Superior temporal gyrus (tissue), 1 donor: ENCODE measurements at regions not wholly inside any gene's neighbourhood (a gene's known extent, or its start where the extent isn't known, plus 50 kb on each side); places are given as distances from the start of the nearest gene placed in this dataset.

Source experiments
- DNase-seq: peaks from one replicate; pipeline ENCODE4 v3.0.0-alpha.2; 2016; ENCODE audit errors: extremely low spot score

DNA sequence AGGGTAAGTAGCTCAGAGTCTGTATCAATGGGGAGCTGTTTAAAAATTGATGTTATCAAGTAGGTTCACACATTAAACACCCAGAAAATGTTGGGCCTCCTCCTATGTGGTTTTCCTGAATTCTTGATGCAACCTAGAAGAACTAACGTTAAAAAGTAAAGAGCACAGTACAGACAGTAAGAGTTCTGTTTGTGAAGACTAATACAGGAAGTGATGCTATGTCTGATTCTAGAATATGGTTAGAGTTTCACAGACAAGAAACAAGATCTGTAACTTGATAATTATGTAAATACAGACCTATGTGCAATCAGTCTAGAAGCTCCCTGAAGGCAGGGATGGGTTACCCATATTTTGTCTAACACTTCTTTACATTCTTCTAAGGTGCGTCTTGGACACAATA lies 214.9 kb upstream of the BTG1 start:
- no peak for DNase-seq

DNA sequence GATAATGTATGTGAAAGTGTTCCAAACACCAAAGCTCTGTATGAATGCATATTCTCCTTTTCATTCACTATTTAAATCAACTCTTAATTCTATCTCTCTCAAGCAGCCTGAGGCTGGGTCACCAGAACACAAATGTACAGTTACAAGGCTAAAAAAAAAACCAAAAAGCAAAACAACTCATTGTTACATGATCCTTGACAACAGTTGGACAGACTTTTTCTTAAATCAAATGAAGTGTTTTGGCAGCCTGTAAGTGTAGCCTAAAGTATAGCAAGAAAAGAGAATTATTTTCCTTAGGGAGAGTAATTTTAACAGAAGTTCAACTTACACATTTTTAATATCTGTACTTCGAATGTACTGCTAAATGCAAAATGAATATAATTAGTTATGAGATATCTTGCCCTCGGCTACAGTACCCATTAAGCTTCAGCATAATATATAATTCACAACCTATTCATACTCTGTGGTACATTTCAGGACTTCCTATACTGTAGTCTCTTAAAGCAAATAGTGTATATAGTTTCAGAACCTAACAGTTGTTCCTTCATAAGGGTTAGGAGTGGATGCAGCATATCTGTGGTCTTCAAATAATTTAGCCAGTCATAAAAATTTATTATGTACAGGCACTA lies 214.0 kb upstream of the BTG1 start:
- no peak for DNase-seq

DNA sequence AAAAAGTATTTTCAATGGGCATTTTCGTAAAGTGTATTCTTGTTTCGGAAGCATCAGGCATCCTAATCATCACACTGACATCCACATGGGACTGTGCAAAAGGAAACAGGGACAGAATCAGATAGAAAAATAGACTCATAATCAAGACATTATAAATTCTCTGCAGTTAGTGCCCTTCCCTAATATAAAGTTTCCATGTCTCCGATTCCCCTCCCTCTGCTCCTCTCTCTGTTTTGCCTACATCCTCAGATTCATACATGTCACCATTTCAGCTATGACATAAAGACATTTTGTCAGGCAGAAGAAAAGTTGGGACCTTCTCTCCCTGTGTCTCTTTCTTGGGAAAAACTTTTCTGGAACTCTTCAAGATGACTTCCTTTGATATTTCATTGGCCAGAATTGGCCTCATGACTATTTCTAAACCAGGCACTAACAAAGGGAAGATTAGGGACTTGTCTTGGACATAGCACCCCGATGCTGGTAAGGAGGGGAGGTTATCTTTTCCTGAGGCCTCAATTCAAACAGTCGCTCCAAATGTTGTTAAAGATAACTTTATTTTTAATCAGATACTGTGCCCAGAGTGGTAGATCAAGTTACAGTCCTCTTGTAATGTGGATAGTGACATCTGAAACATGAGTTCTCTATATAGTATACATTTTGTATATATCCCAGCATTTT lies 212.1 kb upstream of the BTG1 start:
- no peak for DNase-seq

DNA sequence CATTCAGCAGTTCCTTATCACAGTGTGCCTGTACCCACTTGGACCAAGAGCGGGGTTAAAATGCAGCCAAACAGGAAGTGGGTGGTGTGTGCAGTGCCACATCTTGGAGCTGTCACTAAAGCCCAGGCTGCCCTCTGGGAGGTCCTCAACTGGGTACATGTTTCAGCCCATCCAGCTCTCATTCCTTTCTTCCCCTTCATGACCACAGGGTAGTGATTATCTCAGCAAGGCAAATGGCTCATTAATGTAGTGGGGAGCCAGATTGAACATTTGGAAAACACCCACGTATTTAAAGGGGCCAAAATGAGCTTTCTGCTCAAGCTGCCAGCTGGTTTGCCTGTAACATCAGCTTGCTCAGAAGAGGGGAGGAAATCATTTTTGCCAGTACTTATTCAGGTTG lies 210.8 kb upstream of the BTG1 start:
- no peak for DNase-seq

DNA sequence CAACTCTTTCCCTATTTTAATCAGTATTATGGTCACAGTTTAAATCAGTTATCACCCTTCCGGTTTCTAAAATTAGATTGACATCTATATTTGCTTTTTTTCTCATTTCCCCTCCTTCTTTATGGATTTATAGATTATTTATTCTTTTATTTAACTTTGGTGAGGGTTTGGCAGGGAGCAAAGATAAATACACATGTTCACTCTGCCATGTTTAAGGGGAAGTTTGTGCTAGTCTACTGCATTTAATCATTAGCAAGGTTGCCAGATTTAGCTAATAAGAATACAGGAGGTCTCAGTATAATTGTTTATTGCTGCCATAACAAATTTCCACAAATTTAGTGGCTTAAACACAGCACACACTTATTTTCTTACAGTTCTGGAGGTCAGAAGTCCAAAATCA lies 204.0 kb upstream of the BTG1 start:
- no peak for DNase-seq

DNA sequence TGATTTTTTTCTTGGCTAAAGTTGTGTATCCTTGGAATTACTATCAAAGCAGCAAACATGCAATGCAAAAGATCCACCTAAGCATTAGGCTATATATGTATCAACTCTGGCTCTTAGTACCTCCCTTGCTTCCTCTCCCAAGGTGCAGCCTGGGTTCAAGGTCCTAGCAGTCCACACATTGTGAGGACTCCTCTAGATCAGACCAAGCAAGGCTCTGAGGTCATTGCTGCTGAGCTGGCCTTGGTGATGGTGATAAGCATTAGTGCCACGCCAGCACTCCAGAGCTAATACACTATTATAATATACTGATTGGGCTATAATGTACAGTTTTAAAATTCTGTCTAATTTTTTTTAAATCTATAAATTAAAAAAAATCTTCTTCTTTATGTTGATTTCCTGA lies 196.9 kb upstream of the BTG1 start:
- DNase-seq: no peak

DNA sequence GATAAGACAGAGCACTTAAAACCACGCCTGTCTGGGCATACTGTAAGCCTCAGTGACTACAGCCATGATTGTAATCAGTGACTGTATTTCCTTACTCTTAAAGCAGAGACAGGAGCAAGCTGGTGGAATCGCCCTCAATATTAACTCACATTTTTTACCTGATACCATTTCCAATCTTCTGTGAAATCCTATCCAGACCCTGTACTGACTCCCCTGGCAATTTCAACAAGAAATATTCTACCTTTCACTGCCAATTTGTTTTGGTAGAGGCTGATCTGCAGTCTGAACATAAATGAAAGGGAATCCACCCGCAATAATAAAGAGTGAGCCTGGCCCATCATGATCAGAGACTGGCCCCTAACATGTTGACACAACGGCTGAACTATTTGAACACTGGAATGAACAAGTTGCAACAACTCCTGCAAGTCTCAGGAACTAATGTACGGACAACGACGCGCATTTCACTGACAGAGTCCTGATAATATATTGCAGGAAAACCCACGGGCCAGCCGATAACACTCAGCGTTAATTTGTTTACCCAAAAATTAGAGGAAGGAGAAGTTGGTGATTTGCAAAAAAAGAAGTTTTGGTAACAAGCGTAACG lies 195.5 kb upstream of the BTG1 start:
- no peak for DNase-seq

DNA sequence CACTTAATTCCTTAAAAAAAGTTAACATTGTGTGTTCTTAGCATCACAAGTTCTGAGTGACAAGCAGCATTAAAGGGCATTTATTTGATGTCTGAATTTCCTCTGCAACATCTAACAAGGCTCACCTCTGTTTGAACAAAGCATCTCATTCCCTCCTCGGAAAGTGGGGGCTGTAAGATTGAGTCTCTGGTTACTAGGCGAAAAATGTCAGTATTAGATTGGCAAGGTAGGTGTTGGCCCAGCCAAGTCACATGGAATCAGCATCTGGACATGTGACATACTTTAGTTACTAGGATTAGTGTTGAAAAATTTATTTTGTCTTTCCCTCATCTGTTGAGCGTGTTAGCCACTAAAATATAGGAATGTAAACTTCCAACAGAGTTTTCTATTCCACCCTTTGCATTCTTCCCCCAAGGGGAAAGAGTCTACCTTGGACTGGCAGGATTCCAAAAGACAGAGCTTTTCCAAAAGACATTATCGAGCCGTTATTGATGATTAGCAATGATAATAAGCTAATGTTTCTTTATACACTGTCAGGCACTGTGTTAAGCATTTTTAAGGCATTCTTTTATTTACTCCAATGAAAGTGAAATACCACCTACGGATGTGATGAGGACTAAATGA lies 194.9 kb upstream of the BTG1 start:
- DNase-seq: no peak

DNA sequence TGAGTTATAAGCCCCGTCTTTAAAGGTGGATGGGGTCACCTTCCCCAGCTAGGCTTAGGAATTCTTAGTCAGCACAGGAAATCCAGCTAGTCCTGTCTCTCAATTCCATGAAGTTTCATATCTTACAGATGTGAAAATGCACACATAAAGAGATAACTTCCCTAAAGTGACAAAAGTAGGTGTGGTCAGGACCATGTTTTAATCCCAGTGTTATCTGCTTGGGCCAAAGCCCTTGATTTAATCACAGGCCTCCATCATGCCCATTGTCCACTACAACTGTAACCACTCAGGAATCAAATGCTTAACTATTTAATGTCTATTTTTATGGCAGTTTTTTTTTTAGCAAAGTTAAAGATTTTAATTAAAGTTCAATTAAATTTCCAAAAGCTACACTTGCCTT lies 194.4 kb upstream of the BTG1 start:
- DNase-seq: no peak

DNA sequence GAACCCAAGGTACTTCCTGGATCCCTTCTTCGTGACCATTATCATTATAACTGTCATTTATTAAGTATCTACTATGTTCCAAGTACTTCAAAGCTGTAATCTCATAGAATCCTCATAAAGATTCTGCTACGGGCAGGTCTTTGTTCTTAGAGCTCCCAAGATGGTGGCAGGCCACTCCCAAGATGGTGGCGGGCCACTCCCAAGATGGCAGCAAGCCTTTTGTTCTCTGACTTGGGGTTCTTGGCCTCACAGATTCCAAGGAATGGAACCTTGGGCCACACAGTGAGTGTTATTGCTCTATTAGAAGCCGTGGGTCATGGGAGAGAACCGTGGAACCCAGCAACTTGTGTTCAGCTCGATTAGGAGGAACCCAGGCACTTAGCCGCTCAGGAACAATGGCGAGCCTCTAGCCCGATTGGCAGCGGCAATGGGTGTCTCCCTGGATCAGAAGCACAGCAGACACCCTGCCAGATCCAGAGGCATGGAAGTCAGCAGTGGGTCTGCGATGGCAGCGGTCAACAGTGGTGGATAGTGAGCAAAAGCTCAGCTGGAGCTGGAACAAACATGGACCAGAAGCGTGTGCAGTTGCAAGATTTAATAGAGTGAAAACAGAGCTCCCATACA lies 193.7 kb upstream of the BTG1 start:
- DNase-seq: no peak

DNA sequence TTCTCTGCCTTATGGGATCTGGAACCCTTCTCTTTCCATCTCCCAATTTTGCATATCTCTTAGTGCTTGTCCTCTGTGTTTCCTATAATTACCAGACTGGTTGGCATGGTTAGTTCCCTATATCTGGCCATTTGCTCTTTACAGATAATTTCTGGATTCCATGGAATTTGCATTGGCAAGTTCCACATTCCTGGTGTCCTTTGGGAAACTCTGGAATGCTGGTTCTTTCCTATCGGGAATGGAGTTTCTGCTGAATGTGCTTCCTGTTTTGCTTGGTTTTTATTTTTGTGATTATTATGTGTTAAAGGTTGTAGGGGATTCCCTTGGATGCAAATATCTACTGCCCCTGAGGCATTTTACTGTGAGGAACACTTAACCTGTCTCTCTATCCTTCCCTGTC lies 193.0 kb upstream of the BTG1 start:
- no peak for DNase-seq

DNA sequence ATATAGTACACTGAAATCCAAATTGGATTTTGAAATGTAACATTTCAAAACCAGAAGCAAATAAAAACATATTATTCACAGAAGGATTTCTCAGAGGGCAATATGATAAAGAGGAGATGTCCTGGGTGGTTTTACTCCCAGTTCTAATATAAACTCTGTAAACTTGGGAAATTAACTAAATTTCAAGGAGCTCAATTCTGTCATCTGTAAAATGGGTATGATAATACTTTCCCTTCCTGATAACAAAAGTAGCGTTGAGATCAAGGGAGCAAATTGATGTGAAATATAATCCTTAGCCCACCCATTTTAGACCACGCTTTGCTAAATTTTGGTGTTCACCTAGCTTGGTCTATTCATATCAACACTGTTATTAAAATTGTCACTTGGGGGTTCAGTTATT lies 192.5 kb upstream of the BTG1 start:
- DNase-seq: no peak

DNA sequence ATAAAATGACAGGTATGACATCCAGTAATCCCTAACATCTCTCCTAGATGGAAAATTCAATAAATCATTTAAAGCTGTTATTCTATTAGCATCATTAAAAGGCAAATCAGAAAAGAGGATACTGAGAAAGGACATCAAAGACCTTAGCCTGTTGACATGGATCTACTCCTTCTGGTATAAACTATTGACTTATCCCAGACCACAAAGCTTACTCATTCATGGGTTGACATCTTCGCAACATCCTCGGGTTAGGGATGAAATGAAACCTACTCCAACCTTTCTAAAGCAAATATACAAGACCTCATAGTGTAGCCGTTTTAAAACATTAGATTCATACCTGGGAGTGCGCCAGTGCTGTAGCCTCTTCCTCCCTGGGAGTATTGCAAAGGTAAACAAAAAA lies 191.5 kb upstream of the BTG1 start:
- DNase-seq: no peak

DNA sequence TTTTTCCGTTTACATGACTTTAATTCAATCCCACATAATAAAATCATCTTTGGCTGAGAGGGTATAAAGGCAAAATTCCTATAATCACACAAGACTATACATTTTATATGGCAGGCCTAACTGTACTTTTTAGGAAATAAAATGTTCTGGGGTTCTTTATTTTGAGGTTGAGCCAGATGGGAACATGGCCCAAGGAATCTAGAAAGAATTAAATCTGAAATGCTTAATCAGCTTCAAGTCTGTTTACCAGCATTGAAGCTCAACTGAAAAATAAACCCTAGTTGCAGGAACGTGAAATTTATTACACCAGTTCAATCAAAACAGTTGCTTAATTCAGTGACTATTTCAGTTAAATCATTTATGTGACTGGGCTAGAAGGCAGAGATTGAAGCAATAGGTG lies 191.0 kb upstream of the BTG1 start:
- DNase-seq: no peak

DNA sequence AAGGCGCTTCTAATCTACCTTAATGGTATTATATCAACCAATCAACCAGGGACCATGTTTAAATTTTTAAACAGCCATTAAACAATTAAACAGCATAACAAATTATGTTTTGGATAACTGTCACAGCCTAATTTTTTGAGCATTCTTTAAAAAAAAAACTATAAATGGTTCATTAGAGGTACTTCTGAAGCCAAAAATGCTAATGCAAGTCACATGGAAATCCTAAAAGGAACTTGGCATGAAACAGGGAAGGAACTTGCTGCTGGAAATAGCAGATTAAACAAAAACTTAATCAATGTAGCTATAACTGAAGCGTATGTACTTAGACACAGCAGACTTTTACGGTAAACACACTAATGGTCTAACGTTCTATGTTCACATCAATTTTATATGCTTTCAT lies 190.2 kb upstream of the BTG1 start:
- DNase-seq: no peak

DNA sequence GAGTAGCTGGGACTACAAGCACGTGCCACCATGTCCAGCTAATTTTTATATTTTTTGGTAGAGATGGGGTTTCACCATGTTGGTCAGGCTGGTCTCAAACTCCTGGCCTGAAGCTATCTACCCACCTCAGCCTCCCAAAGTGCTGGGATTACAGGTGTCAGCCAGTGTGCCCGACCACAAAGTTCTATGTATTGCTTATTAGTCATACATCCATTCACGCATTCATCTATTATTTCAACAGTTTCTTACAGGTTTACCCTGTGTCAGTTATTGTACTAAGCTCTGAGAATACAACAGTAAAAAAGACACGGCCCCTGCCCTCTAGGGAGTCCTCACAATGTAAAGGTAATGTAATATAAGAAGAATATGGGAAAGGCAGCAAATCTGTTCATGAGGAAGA lies 188.9 kb upstream of the BTG1 start:
- no peak for DNase-seq

DNA sequence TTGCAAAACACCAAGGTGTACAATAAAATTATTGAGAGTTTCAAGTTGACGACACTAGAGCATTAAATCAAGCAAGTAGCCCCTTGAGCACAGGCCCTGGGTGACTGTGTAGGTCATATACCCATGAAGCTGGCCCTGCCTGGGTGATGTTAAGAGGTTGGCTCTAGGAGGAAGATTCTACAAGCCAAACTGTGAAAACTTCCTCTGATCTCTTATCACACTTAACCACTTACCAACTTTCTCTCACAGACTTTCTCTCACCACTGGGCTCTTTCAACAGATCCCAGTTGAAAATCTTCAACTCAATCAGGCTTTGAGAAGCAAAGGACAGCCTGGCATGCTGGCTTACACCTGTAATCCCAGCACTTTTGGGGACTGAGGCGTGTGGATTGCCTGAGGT lies 186.9 kb upstream of the BTG1 start:
- DNase-seq: no peak

DNA sequence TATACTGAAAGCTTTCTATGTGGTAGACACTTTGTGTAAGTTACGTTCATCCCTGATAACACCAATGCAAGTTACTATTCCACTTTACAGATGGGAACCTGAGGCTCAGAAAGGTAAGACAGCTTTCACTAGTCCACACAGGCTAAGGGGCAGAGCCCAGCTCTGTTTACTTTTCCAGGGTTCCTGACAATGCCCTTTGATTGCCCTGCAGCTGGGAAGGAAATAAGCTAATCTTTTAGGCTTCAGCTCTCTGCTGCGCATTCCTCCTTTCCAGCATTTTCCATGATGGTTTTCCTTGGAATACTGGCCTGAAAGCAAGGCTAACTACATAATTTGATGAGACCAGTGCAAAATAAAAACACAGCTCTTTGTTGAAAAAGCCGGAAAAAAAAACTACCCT lies 185.7 kb upstream of the BTG1 start:
- no peak for DNase-seq

DNA sequence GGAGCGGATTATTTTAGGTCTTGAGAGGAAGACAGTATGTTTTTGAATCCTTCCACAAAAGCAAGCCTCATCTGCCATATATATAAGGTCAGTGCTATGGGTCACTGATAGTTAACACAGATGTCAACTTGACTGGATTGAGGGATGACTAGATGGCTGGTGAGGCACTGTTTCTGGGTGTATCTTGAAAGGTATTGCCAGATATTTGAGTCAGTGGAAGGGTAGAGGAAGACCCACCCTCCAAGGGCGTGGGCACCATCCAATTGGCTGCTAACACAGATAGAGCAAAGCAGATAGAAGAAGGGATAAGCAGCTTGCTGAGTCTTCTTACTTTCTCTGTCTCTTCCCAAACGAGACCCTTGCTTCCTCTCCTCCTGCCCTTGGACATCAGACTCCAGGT lies 185.0 kb upstream of the BTG1 start:
- no peak for DNase-seq

DNA sequence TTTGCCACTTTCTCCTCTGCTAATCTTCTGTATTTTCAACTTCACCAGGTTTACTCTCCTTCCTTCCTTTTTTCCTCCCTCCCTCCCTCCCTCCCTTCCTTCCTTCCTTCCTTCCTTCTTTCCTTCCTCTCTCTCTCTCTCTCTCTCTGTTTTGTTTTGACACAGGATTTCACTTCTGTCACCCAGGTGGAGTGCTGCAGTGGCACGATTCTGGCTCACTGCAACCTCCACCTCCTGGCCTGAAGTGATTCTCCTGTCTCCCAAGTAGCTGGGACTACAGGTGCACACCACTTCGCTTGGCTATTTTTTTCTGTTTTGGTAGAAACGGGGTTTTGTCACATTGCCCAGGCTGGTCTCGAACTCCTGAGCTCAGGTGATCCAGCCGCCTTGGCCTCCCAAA lies 181.2 kb upstream of the BTG1 start:
- DNase-seq: no peak

DNA sequence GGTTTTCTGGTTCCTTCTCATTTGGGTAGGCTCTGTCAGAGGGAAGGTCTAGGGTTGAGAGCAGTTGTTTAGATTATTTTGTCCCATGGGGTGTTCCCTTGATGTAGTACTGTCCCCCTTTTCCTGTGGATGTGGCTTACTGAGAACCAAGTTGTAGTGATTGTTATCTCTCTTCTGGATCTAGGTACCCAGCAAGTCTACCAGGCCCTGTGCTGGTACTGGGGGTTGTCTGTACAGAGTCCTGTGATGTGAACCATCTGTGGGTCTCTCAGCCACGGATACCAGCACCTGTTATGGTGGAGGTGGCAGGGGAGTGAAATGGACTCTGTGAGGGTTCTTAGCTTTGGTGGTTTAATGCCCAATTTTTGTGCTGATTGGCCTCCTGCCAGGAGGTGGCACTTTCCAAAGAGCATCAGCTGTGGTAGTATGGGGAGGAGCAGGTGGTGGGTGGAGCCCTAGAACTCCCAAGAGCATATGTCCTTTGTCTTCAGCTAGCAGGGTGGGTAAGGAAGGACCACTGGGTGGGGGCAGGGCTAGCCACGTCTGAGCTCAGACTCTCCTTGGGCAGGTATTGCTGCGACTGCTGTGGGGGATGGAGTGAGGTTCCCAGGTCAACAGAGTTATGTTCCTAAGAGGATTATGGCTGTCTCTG lies 179.3 kb upstream of the BTG1 start:
- DNase-seq: no peak

DNA sequence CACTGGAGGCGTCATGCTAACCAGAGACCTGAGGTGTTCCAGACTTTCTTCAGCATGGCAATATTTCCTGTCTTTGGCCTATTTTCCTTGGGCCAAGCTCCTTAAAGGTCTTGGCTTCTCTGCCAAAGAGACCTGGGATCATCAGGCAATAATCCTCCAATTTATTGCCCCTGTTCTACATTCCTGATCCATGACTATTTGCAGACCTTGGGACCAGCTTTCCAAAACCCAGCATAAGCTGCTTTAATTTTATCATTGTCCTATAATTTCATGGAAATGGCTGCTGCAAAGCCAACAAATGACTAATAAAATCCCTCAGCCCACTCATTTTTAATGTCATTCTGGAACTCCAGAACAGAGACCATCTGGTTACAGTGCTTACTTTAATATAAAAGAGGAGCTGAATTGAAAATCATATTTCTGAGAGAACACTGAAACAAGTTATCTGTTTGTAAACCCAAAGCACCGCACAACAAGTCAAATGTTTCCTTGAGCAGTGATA lies 166.9 kb upstream of the BTG1 start:
- DNase-seq: no peak
